ENCODE measurements at regions not wholly inside any gene's neighbourhood (a gene's known extent, or its start where the extent isn't known, plus 50 kb on each side); places are given as distances from the start of the nearest gene placed in this dataset.

DNA sequence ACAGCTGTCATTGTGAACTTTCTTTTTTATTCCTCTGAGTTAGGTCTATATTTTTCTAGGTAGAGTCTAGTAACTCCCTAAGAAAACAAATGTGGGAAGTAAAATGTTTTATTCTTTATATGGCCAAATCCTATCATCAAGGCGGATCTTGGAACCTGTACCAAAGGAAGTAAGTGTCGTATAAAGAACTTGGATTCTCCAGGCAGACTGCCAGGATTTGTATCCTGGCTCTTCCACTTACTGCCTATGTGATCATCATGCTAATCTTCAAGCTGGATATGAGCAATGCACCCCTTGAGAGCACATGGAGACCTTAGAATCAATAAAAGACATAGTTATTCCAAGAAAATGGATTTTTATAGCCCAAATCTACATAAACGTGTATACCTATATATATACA is 286.5 kb downstream of the PCDH17 start:
- no peak for DNase-seq

DNA sequence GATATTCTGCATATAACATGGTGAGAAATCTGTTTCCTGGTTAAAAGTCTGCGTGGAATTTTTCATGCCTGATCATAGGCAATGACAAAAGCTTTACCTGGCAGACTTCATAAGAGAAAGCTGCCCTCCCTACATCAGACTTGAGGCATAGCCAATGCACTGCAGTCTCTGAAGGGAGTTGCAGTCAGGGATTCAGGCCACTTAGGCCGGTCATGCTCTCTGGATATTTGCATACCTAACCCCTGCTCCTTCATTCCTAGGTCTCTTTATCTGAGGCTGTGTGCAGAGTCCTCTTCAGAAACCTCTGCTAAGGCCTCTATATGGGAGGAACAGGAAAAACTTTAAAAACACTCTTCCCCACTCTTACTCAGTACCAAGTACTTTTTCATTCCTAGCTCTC is 287.4 kb downstream of the PCDH17 start:
- DNase-seq: no peak

DNA sequence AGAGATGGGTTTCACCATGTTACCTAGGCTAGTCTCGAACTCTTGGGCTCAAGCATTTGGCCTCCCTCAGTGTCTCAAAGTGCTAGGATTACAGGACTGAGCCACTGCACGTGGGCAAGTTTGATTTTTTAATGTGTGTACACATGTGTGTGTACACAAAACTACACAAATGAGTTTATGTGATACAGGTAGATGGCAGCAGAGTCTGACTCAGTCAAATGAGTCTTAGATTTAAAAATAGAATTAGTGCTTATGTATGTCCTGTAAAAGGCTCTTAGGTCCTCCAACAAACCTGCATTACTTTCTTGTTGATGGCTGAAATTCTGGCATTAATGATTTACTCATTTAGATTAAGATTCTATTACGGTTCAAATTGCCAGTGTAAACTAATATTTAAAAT is 293.7 kb downstream of the PCDH17 start:
- DNase-seq: no peak

DNA sequence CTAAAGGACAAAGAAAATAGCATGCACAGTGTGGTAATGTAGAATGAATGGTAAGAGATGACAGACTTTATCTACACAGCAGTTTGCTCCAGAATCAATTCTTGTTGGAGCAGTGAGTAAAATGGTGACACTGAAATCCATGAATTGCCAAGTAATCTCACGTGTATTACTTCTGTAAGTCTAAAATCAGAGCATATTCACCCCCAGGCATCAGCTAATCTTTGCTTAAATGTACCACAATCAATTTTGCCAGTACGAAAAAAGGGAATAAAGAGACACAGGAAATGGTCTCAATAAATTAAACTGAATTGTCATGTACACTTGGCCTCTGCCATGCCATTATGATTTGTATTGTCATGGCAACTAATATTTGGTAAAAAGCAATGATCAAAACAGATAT is 294.2 kb downstream of the PCDH17 start:
- DNase-seq: no peak

DNA sequence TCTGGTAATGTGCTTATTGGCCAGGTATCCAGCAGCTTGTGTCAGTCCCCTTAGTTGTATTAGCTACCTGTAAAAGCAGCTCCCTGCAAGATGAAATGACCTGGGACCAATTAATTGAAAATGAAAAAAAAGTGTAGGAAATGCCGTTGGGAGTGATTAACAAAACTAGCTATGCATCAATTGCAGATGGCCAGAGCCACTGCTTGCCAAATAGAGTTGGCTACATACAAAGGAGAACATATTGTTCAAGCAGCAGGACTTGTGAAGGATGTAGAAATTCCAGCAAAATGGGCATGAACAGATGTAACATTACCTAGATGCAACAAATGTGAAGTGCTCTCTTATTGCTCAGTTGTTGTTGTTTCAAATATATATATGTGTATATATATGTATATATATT is 300.5 kb downstream of the PCDH17 start:
- no peak for DNase-seq

DNA sequence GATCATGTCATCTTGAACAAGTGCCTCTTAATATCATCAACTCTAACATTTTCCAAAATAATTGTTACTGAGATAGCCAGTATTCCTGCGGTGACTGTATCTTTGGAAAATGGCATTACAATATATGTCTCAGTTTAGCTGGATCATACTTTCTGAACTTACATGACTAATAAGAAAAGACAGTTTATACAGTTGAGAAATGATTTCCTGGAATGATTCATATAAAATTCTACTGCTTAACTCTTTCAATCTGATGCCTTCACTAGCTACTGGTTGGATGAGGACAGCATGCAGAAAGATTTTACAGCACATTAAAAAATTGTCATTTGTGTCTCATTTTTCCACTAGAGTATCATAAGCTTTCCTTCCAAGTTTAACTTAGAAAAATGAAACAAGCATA is 302.1 kb downstream of the PCDH17 start:
- DNase-seq: no peak

DNA sequence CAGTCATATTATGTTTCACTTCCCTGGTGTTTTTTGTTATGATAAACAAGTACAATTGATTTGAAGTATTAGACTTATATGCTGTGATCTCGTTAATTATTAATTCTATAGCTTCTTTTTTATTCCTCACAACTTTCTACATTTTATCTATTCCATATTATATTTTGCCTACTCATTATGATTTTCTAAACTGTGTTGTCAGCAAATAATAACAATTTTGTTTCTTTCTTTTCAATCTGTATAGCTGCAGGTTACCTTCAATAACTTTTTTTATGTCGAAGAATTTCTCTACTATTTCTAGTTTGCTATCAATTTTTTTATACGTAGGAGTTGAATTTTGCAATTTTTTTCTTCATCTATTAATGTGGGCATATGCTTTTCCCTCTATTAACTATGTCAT is 304.4 kb downstream of the PCDH17 start:
- no peak for DNase-seq

DNA sequence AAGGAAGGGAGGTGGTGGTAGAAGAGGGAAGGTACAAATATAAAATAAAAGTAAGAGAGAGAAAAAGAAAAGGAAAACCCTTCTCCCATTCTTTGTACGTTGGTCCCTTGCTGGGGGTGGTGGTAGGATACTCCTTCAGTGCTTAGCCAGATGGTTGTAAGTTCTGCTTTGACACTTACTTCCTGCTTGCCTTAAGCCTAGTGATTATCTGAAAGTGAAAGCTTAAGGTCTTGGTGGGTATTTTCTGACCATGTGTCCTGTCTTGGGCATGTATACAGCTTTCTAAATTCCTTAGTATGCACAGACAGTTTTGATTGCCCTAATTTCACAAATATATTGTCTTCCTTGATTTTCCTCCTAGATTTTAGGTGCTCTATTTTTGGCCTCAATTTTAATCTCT is 314.8 kb downstream of the PCDH17 start:
- no peak for DNase-seq

DNA sequence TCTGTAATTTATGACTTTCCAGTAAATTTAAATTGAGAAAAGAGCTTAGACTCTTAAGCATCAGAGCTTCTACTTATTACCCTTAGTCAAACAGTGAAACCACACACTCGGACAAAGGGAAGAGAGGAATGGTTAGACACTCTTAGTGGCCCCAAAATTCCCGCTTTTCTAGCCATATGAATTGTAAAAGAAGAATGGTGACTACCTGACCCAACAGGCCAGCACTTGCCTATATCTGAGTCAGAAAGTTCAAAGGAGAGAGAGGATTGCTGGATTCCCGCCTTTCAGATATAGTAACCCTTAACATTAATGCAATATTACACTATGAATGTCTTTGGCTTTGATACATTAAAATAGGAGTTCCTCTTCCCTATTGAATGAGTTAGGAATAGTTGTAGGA is 317.3 kb downstream of the PCDH17 start:
- no peak for DNase-seq

DNA sequence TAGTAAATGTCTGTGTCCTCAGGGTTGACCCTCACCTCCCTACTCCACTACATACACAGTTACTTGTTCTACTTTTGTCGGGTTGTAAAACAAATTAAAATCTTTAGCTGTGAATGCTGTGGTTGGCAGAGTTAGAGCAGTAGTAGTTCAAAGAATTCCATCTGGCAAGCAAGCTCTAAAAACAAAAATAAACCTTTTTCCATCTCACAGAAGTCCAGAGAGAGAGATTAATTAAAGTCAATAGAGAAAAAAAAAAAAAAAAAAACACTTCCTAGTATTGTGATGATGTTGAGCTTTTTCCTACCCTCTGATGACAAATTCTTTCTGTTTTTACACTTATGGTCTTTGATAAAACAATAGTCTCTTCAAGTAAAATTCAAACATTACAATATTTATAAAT is 338.4 kb downstream of the PCDH17 start:
- no peak for DNase-seq

DNA sequence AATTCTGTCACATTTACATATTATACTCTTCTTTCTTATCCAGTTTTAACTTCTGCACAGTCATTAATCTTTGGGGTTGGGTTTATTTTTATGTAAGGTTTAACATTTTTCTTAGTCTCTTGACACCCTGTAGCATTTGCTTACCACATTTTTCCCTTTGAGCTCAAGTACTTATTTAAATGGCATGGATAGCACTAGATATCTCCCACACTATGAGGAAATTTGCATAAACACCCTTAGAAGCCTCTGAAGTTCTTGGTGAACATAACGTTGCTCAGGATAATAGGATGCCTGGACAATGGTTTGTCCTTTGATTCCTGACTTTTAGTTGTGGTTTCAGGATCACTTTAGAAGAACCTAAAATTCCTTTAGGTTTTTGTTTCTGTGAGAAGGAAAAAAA is 338.9 kb downstream of the PCDH17 start:
- DNase-seq: no peak

DNA sequence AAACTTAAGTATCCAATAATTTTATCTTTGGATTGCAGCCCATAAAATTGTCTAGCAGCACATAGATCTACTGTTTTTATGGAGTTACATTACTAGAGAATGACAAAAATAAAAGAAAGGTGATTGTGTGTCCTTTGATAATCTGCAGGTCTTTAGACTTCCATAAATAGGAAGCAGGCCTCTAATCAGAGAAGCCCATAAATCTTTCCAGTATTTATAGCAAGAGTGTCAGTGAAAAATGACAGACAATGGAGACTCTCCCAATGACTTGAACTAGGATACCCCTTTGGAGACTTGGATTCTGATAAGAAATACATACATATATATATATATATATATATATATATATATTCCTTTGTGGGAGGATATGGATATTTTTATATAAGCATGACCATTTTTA is 351.2 kb downstream of the PCDH17 start:
- DNase-seq: no peak

DNA sequence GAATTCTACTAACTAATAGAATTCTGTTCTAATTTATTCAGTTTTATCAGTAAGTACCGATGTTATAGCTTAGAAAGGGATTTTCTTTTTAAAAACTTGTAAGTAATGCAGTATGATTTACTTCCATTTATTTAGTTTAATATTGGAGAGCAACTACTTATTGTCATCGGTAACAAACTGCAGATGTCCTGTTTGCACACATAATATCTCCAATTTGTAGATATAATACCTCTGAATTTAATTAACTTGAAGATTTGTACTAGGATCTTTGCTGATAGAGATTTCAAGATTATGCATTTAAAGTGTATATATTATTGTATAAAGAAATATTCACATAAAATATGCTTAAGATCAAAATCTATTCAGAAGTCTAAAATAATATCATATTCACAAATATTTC is 356.7 kb downstream of the PCDH17 start:
- no peak for DNase-seq

DNA sequence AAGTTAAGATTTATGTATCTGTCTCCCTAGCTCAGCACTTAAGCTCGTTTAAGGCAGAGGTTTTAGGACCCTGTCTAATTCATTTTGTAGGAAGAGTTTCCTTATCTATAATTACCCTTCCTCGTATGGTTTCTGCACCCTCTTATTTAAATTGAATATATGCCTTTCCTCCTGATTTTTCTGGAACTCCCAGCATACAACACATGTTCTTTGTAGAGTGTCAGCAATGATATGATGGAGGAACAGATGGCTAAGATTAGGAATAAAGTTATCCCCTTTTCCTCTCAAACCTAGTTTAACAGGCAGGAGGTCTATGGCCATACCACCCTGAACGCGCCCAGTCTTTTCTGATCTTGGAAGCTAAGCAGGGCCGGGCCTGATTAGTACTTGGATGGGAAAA is 359.5 kb downstream of the PCDH17 start:
- no peak for DNase-seq

DNA sequence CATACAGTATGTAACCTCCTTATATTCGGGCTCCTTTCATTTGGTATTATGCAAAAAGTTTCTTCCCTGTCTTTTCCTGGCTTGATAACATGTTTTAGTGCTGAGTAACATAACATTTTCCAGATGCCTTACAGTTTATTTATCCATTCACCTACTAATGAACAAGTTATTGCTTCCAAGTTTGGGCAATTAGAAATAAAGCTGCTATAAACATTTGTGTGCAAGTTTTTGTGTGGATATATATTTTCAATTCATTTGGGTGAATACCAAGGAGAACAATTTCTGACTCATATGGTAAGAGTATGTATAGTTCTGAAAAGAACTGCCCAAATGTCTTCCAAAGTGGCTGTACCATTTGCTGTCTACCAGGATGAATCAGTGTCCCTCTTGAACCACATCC is 360.9 kb downstream of the PCDH17 start:
- DNase-seq: no peak

DNA sequence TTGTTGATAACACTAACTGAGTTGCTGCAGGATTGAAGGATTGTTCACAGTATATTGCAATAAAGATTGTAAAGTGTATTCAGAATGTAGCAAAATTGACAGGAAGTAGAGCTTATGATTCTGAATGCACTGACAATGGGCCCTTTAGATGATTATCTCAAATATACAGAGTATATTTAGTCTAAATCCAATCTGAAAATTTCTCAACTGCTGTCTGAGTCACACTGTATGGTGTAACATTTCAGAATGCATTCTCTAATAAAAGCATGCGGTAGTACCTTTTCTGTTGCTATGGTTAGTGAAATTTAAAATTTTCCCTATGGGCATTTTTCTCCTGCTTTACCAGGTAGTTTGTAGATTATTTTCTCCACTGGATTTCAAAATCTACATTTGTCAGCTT is 365.2 kb downstream of the PCDH17 start:
- no peak for DNase-seq

DNA sequence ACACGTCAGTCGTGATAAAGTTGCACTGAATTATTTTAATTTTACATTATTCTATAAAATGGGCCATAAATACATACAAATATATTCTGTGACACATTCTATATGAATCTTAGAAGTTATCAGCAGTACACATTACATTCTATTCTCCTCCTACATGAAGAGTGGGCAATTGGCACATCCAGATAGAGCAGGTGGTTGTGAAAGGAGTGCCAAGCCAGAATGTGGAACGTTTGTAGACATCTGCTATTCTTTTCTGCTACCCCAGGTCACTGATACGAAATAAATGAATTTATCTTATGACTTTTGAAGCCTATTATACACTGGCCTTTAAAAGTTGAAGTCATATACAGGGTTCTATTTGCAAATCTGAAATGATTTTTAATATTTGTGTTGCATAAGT is 373.2 kb downstream of the PCDH17 start:
- no peak for DNase-seq

DNA sequence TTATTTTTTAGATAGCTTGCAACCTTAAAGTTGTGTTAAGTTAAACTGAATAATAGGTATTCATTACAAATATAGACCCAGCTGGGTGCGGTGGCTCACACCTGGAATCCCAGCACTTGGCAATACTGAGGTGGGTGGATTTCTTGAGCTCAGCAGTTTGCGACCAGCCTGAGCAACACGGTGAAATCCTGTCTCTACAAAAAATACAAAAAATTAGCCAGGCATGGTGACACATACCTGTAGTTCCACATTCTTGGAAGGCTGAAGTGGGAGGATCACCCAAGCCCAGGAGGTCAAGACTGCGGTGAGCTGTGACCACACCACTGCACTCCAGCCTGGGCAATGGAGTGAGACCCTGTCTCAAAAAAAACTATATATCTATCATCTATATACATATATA is 386.5 kb downstream of the PCDH17 start:
- DNase-seq: no peak

DNA sequence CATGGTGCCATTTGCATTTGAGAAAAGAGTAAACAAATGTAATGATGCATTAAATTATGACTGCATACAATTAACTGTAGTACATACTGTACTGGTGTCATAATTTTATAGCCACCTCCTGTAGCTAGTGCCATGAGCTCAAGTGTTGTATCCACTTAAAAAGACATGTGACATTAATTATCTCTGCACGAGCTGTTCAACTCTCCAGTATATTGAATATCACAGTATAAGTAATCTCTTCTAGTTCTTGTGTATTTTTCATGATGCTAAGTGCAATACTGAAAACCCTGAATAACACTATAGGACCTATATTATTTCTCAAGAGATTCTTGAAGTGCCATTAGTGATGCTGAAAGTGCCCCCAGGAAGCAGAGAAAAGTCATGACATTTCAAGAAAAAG is 387.3 kb downstream of the PCDH17 start:
- DNase-seq: no peak

DNA sequence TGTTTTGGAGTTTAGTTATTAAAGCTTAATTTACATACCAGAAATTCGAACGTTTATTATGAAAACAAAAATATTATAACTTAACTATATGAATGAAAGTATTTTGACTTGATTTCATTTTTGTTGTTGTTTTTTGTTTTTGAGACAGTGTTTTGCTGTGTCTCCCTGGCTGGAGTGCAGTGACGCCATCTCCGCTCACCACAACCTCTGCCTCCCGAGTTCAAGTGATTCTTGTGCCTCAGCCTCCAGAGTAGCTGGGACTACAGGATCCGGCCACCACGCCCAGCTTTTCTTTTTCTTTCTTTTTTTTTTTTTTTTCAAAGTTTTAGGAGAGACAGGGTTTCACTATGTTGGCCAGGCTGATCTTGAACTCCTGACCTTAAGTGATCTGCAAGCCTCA is 392.6 kb downstream of the PCDH17 start:
- no peak for DNase-seq

DNA sequence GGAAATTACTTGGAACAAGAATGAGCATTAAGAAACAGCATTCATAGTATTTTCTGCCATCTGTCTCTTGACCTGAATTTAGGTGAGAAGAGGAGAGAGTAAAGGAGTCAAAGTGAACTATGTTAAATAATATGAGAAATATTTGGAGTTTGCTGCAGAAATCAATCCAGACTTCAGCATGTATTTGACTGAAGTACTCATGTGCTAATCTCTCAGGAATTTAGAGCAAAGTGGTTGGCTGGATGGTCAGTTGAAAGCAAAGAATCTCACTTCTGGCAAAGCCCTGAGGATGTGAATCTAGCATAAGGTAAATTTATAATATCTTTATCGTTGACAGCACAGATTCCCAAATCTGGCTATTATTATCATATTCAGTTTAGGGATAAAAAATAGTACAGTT is 394.3 kb downstream of the PCDH17 start:
- no peak for DNase-seq

DNA sequence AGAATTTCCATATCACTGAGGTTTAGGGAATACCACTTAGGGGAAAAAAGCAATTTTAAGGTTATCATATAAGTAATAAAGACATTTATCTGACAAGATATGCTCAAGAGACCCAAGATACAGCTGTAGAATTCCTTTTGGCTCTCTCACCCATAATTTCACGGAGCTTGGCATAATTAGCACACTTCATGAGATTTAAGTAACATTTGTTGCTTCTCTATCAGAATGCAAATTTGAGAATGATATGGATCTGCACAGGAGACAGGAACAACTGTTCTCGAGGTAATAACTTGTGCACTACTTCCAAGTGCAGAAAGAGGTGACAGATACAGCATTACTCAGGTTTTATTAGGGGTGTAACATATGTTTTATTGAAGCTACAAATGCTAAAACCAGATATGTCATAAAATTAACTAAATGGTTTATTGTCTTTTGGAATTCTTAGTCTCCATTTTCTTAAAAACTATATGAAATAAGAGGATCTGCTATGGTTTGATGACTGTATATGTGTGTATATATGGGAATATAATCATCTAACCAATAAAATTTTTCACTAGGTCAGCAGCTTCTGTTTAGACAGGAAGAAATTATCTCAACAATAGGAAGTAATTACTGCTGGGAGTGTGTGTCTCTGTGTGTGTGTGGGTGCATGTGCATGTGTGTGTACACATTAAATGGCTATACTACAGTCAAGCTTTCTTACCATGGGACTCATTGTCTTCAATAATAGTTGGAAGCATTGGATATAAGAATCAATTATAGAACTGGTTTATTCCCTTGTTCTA is 401.3 kb downstream of the PCDH17 start:
- DNase-seq: no peak

DNA sequence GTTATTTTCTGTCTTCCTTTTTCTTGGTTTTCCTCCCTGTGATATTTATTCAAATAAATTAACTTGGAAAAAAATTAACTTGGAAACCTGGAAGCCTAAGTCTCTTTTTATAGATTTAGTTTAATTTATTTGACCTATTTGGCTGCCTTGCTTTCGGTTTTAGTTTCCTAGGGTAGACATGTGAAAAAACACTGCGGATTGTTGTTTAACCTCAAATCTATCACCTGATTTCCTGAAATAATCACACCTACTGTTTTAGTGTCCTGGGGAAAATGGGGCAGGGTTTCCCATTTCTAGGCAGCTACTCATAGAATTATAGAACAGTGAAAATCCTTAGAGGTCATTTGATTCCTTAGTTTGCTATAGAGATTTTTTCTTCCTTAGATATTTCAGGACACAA is 412.4 kb downstream of the PCDH17 start:
- DNase-seq: no peak

DNA sequence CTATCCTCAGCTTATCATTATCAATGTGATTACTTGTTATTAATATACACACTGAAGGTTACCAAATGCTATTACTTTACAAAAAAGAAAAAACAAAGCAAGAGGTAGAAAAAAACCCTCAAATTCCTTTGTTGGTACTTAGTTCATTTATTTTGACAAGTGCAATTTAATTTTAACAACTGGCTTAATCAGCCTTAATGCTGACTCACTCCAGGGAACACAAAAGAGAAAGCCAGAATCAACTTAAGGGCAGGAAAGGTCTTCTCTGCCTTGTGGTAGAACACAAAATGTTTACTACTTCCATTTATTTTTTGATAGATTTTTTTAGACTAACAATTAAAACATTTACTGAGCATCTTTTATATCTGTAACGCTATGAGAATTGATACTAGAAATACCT is 417.1 kb downstream of the PCDH17 start:
- DNase-seq: no peak

DNA sequence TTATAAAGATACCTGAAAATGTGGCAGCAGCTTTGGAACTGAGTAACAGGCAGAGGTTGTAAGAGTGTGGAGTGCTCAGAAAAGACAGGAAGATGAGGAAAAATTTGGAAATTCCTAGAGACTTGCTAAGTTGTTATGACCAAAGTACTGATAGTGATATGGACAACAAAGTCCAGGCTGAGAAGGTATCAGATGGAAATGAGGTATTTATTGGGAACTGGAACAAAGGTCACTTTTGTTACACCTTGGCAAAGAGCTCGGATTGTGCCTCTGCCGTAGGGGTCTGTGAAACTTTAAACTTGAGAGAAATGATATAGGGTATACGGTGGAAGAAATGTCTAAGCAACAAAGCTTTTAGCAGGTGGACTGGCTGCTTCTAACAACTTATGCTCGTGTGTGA is 419.9 kb downstream of the PCDH17 start:
- no peak for DNase-seq

Data from NCI-H526 treated with DMSO at 0.1 percent for 48 hours (cell line).